Suppressor macrophage treated with lipopolysaccharide for 4 hours (primary cell): ENCODE measurements at regions not wholly inside any gene's neighbourhood (a gene's known extent, or its start where the extent isn't known, plus 50 kb on each side); places are given as distances from the start of the nearest gene placed in this dataset.
A peak's percentile ranks its signal among the peaks of the same experiment; 100 is the strongest.
"Not testable (repeated sequence)": the region's sequence is repeated elsewhere in the genome, so short reads cannot be mapped to it uniquely, and the experiment has no call there.

Source experiments
- DNase-seq: peaks from one replicate; pipeline ENCODE4 v3.0.0-alpha.2; 2020

DNA sequence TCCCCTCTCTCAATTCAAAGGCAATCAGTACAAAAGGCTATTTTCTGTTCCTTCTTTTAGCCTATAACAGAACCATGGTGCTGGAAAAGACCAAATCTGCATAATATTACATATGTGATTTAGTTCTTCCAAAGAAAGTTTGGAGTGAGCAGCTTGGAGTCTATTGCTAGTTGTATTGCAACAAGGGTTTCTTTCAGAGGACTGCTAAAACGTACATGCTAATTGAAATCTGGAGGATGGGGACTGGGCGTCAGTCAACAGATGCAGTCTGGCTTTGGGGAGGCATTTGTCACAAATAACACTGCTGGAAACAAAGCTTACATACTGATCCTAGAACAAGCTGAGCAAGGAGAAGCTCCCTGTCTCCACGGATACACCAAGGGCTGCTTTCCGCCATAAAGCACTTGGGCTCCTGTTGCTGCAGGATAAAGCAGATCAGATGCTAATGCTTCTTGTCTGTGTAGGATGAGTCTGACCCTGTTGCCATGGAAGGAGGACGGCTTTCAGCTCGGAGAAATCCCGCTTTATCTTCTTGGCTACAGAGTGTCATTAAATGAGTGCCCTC lies 883.5 kb downstream of the SORCS1 start:
- no peak for DNase-seq

DNA sequence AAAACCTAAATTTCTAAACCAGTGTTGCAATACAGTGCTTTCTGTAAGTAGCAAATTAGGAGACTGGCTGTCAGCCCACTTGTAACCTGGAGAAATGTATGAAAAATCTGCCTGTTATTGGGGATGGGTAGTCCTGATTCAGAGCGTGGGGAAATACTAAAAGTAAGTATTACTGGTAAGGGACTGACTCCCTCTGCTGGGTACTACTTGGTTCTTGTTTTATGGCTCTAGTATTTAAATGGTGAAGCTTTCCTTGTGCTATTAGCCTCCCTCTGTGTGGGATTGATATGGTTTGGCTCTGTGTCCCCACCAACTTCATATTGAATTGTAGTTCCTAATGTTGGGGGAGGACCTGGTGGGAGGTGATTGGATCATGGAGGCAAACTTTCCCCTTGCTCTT lies 886.1 kb downstream of the SORCS1 start:
- DNase-seq, result no peak

- DNase-seq, result no peak
Observed at GRCh38 chr10:106271237-106271636, 893.3 kb downstream of the SORCS1 start.

- DNase-seq, result no peak
Observed at GRCh38 chr10:106268000-106268399, 896.5 kb downstream of the SORCS1 start.

DNA sequence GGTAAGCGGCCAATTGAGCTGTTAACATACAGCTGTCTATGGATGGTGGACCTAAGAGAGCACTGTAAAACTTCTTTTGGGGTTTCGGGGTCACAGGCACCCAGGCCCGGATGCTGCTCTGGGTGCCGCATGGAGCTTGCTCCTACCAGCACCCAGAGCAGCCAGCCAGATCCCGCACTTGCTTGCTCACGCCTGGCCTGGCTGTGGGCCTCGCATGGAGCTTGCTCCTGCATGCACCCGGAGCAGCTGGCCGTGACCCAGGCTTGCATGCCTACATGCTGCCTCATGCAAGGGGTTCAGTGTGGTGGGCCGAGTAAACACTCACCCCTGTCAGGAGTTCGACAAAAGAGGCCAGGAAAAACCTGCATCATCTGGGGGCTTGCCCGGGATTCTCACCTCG lies 896.9 kb downstream of the SORCS1 start:
- no peak for DNase-seq

- not testable (repeated sequence) for DNase-seq
Observed at GRCh38 chr10:106257432-106257831, 907.1 kb downstream of the SORCS1 start.

GRCh38 chr10:106255111-106255678 lies 909.3 kb downstream of the SORCS1 start:
- no peak for DNase-seq

- no peak for DNase-seq
Observed at GRCh38 chr10:106254071-106254470, 910.4 kb downstream of the SORCS1 start.

DNA sequence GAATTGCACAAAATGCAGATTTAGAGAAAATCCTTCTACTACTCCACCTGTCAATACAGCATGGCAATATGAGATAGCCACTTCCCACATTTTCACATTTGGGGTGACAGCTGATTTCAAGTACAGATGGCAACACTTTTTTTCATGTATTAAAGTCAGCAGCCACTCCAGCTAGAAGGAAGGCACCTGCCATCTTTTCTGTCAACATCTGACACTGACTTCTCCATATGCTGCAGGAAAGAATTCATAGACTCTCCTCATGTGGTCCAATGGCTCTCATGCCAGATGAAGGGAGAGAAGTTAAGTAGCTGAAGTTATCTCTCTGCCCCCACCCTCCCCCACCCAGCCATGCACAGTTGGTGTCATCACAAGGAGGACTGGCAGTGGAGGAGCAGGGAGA lies 912.0 kb downstream of the SORCS1 start:
- no peak for DNase-seq

DNA sequence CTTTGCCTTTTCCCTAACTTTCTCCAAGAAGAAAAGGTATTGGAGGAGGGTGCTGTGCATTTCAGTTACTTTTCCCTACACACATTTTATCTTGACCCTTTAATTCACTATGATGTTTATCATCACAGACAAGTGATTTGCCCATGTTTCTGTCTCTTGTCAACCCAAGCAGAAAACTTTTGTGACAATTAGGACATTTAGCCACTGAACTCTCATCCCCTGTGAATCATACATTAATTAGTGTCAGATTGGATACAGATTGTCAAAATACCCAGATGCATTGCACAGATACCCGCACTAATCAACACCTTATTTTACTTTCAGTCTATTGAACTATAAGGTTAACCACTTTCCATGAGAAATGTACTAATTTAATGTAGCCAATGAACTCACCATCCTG lies 912.9 kb downstream of the SORCS1 start:
- no peak for DNase-seq

GRCh38 chr10:106242301-106242700 lies 922.2 kb downstream of the SORCS1 start:
- no peak for DNase-seq

DNA sequence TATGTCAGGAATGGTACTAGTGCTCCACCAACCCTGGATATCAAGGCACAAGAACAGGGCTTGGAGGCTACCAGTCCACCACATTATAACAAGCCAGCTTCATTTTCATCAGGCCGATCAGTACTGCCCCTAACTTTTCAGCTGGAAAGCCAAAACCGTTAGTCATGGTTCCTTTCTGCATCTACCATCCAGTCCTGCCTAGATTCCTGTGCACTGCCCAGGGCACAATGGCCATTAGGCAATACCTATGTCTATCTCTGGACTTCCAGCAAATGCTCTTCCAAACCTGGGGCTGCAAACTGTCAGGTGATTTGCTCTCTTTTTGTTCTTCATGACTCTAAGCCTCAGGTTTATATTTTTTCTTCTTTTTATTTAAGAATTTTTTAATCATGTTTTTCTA lies 937.7 kb downstream of the SORCS1 start:
- no peak for DNase-seq

DNA sequence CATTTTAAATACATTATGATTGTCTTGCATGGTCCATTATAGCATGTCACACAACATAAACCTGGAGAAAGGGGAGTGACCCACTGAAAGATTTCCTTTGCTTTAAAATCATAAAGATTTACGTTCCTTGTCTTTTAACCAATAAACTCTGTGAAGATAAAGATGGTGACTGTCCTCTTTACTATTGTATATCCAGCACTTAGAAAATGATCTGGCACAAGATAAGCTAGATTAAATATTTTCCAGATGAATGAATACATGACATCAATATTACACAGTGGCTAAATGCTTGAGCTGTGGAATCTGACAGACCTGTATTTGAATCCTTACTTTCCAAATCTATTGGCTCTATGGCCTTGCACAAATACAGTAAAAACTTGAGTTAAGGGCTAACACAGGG lies 938.4 kb downstream of the SORCS1 start:
- no peak for DNase-seq

DNA sequence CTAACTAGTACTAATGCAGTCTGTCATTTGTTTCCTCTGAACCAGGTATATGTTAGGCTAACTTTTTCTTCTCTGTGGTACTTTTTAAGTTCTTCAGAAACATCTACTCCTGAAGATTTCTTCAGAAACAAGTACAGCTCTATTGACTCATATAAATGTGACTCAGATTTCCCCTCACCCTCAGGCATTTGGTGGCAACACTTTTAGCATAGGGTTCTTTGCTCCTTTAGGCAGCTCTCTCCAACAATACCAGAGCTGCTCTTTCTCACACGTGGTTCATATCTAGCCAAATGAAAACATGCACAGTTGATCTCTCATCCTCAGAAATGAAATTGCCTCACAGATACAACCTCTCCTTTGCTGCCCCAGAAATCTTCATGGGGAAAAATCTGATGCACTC lies 939.8 kb downstream of the SORCS1 start:
- no peak for DNase-seq

GRCh38 chr10:106217627-106218026 lies 946.9 kb downstream of the SORCS1 start:
- DNase-seq, result peak; percentile 18

DNA sequence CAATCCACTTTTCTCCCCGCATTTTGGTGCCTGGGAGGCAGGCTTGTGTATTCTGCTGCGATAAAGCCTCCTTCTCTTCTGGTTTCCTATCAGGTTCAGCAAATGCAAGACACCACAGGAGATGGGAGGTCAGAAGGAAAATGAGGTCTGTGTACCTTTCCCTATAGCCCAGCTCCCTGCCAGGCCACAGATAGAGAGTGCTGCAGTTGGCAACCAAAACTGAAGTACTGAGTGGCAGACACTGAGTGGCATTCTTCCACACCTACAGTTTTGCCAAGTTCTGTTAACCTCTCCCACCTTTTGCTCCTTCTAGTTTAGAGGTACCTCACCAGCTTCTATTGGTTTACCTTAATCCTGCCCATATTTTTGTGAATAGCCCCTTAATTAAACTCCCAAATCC lies 948.4 kb downstream of the SORCS1 start:
- no peak for DNase-seq

DNA sequence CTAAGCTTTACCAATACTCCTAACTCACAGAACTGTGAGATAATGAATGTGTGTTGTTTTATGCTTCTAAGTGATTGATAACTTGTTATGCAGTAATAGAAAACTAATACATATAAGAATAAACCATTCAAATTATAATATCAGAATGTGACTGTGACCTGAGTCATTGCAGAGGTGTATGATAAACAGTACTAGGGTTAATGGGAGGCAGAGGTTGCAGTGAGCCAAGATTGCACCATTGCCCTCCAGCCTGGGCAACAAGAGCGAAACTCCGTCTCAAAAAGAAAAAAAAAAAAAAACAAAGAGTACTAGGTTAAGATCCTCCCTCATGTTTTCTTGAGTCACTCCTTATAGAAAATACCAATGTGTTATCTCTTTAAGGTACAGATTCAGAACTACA lies 950.3 kb downstream of the SORCS1 start:
- DNase-seq, result no peak

GRCh38 chr10:106213493-106213892 lies 951.0 kb downstream of the SORCS1 start:
- DNase-seq, result no peak

GRCh38 chr10:106198275-106198674 lies 966.2 kb downstream of the SORCS1 start:
- DNase-seq, result no peak

- peak; percentile 12 for DNase-seq
Observed at GRCh38 chr10:106189292-106189691, 975.2 kb downstream of the SORCS1 start.

DNA sequence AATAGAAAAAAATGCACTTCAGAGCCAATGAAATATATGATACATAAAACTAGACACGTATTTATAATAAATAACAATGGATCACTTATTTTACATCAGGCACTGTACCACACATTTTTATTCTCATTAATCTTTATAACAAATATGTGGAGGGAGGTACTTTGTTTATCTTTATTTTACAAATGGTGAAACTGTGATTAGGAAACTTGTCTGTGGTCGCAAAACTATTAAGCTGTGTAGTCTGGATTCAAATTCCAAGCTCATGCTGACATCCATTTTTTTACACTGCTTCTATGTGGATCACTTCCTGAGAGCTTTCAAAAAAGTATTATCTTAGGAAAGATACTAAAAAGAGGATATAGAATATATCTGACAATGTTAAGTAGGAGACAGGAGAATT lies 978.6 kb downstream of the SORCS1 start:
- DNase-seq, result no peak

DNA sequence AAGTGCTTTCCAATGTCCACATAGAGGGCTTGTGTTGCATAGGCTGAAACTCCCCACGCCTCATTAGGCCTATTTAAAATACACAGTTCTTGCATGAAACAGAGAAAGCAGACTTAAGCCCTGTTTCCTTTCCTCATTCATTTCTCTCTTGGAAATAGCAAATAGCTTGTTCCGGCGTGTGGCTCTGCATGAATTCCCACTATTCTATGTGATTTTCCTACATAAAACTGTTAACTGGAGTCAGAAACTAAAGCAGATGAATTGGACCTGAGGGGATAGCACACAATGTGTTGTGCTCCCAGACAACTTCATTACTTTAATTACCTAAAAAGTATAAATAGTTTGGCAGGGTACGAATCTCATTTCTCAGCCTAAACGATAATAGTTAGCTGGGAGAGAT lies 981.5 kb downstream of the SORCS1 start:
- no peak for DNase-seq

- DNase-seq, result no peak
Observed at GRCh38 chr10:106182542-106182941, 982.0 kb downstream of the SORCS1 start.

DNA sequence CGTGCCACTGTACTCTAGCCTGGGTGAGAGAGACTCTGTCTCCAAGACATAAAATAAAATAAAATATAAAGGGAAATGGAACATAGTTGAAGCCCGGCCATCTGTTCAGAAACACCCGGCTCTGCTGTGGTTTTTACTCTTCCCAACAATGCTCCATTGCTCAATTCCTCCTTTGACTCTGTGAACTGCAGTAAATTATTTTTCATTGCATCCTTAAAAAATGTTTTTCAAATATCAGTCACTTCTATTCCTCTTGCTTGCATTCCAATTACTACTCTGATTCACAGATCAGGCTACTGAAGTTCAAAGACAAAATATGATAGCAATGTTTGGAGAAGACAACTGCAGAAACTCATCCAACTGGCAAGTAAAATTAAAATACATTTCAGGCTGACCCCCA lies 983.0 kb downstream of the SORCS1 start:
- no peak for DNase-seq

DNA sequence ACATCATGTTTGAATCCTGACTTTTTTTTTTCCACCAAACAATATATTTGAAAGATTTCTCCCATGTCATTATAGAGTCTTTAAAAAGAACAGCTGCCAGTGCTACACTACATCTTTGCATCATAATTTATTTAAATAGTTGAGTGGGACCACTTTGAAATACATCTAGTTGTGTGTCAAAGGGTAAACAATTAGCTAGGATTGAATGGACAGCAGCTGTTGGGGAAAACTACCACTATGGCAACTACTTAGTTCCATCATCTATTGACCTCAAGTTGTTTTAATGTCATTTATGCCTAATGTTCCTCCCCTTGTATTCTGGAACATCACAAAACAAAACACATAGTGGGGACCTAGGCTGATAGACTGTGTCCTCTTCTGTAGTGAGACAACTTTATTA lies 985.1 kb downstream of the SORCS1 start:
- no peak for DNase-seq
